ENCODE measurements at regions not wholly inside any gene's neighbourhood (a gene's known extent, or its start where the extent isn't known, plus 50 kb on each side); places are given as distances from the start of the nearest gene placed in this dataset.

GRCh38 chr9:74172874-74173273, 324.3 kb upstream of the RORB start:
- CTCF ChIA-PET: no interaction called here
- POLR2A ChIA-PET: interaction anchor here (0.6 kb wide), 1 partner anchor 195 kb away, joined by 4 read pairs; no protein-coding TSS in a partner anchor
- H3K4me1 ChIP-seq (ENCODE audit: control insufficient read depth in 1 of 2, insufficient read depth in 2 of 2, low read depth in 1 of 2, low read length in 1 of 2): no peaks in the 10 kb centered on the region
- DNase-seq: no peak
- TF ChIP-seq TAF1 (IDR thresholded peaks at IDR 0.05; ENCODE audit: borderline replicate concordance, low read depth, low read length): no peak
- no peak for TF ChIP-seq ELF1 (IDR thresholded peaks at IDR 0.05)
- TF ChIP-seq TCF12 (IDR thresholded peaks at IDR 0.05): no peak
- TF ChIP-seq, protein P1, sequence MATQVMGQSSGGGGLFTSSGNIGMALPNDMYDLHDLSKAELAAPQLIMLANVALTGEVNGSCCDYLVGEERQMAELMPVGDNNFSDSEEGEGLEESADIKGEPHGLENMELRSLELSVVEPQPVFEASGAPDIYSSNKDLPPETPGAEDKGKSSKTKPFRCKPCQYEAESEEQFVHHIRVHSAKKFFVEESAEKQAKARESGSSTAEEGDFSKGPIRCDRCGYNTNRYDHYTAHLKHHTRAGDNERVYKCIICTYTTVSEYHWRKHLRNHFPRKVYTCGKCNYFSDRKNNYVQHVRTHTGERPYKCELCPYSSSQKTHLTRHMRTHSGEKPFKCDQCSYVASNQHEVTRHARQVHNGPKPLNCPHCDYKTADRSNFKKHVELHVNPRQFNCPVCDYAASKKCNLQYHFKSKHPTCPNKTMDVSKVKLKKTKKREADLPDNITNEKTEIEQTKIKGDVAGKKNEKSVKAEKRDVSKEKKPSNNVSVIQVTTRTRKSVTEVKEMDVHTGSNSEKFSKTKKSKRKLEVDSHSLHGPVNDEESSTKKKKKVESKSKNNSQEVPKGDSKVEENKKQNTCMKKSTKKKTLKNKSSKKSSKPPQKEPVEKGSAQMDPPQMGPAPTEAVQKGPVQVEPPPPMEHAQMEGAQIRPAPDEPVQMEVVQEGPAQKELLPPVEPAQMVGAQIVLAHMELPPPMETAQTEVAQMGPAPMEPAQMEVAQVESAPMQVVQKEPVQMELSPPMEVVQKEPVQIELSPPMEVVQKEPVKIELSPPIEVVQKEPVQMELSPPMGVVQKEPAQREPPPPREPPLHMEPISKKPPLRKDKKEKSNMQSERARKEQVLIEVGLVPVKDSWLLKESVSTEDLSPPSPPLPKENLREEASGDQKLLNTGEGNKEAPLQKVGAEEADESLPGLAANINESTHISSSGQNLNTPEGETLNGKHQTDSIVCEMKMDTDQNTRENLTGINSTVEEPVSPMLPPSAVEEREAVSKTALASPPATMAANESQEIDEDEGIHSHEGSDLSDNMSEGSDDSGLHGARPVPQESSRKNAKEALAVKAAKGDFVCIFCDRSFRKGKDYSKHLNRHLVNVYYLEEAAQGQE (IDR thresholded peaks at IDR 0.05; ENCODE audit: low read depth, low read length): no peak
- no peak for TF ChIP-seq RFX5 (IDR thresholded peaks at IDR 0.05; ENCODE audit: low read length)
- TF ChIP-seq NFIC (IDR thresholded peaks at IDR 0.05; ENCODE audit: borderline replicate concordance): no peak
- TF ChIP-seq FOXJ3 (CRISPR knock-in tag; IDR thresholded peaks at IDR 0.05): no peak
- no peak for TF ChIP-seq FOSL2 (IDR thresholded peaks at IDR 0.05; ENCODE audit: borderline replicate concordance, low read depth)
- no peak for TF ChIP-seq POLR2AphosphoS5 (IDR thresholded peaks at IDR 0.05; ENCODE audit: low read depth, low read length)
- TF ChIP-seq, protein P2, sequence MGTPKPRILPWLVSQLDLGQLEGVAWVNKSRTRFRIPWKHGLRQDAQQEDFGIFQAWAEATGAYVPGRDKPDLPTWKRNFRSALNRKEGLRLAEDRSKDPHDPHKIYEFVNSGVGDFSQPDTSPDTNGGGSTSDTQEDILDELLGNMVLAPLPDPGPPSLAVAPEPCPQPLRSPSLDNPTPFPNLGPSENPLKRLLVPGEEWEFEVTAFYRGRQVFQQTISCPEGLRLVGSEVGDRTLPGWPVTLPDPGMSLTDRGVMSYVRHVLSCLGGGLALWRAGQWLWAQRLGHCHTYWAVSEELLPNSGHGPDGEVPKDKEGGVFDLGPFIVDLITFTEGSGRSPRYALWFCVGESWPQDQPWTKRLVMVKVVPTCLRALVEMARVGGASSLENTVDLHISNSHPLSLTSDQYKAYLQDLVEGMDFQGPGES (IDR thresholded peaks at IDR 0.05; ENCODE audit: low read depth, low read length): no peak
- no peak for TF ChIP-seq ZBTB33 (IDR thresholded peaks at IDR 0.05; ENCODE audit: borderline replicate concordance, low read depth)
- TF ChIP-seq YY1 (IDR thresholded peaks at IDR 0.05; ENCODE audit: low read depth): no peak
- no peak for TF ChIP-seq RAD21 (IDR thresholded peaks at IDR 0.05; ENCODE audit: low read length)
- no peak for TF ChIP-seq CTCF (IDR thresholded peaks at IDR 0.05)
- TF ChIP-seq, protein P3, sequence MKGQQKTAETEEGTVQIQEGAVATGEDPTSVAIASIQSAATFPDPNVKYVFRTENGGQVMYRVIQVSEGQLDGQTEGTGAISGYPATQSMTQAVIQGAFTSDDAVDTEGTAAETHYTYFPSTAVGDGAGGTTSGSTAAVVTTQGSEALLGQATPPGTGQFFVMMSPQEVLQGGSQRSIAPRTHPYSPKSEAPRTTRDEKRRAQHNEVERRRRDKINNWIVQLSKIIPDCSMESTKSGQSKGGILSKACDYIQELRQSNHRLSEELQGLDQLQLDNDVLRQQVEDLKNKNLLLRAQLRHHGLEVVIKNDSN (IDR thresholded peaks at IDR 0.05; ENCODE audit: borderline replicate concordance, low read depth): no peak
- no peak for TF ChIP-seq MEF2A (IDR thresholded peaks at IDR 0.05; ENCODE audit: borderline replicate concordance, low read depth)
- H3K9me2 ChIP-seq: no peaks in the 10 kb centered on the region
- H3K27ac ChIP-seq (ENCODE audit: low read depth in 2 of 2, low read length in 1 of 2): no peak overlapping the region
- no peak overlapping the region for H3K4me2 ChIP-seq
- 25% methylated on average over 3 of the region's 3 CpGs for WGBS (ENCODE audit: low lambda C conversion rate)
- no peaks in the 10 kb centered on the region for H4K20me1 ChIP-seq (ENCODE audit: insufficient read depth)
- no peaks in the 10 kb centered on the region for H3K79me2 ChIP-seq (ENCODE audit: insufficient read depth)
- no peaks in the 10 kb centered on the region for H3K36me3 ChIP-seq (replicated peaks in 1 of 2; ENCODE audit: control insufficient read depth in 1 of 2, insufficient read depth in 2 of 2, low read length in 1 of 2)
- no peaks in the 10 kb centered on the region for H3K27me3 ChIP-seq (ENCODE audit: insufficient read depth)
- H3K4me3 ChIP-seq (ENCODE audit: low read depth in 2 of 2, low read length in 1 of 2): no peak overlapping the region
- no peaks in the 10 kb centered on the region for H3F3A ChIP-seq (replicated peaks; ENCODE audit: insufficient read depth)
- no peak overlapping the region for H2AFZ ChIP-seq (ENCODE audit: low read depth)
- H3K9me3 ChIP-seq: no peaks in the 10 kb centered on the region
- no peak overlapping the region for H3K9ac ChIP-seq

Measured in SK-N-SH (cell line).